HCT116 (cell line): ENCODE measurements at regions not wholly inside any gene's neighbourhood (a gene's known extent, or its start where the extent isn't known, plus 50 kb on each side); places are given as distances from the start of the nearest gene placed in this dataset.
A peak's percentile ranks its signal among the peaks of the same experiment; 100 is the strongest.

Source experiments
- ATAC-seq: fragments of 200-7000 bp; cut with Tn5 transposase; 2 replicates; pipeline ENCODE4 v1.9.1; 2020; ENCODE audit warnings: mild to moderate bottlenecking, moderate library complexity
- BruUV-seq: library from RNA; stranded (reverse); fragments of 400-500 nt; replicated peaks from 2 replicates; lab custom pipeline; 2021; lab: Mats Ljungman, UMichigan
- CTCF ChIA-PET: fragments of 300-600 bp; sonication (Branson Sonifier 250); formaldehyde crosslinking; loops from one replicate; lab custom pipeline; 2021; ENCODE audit warnings: antibody characterized with exemption; lab: Charles Lee
- POLR2A ChIA-PET: fragments of 300-600, 350-600 bp; sonication (Branson Sonifier 250); formaldehyde crosslinking; loops from one replicate; lab custom pipeline; 2021; ENCODE audit warnings: antibody characterized with exemption; lab: Charles Lee
- RAD21 ChIA-PET, 2 experiments: fragments of 300-600 bp; sonication (Branson Sonifier 250); formaldehyde crosslinking; loops; one replicate each; lab custom pipeline; 2023; ENCODE audit warnings: low total read pairs in 2 of 2; ENCODE audit not compliant: uncharacterized antibody in 2 of 2, unreplicated experiment in 2 of 2, low non-redundant PET in 1 of 2; lab: Charles Lee
- DNase-seq: peaks from one replicate; pipeline ENCODE4 v3.0.0-alpha.2; 2010; ENCODE audit warnings: low read depth, low spot score
- H2AFZ ChIP-seq: fragments of 200-600 bp; shearing (Covaris generic), sonication (generic); 2 replicates; pipeline ENCODE4 v1.6.1; 2017; ENCODE audit warnings: low read depth, mixed run types, mixed read lengths, antibody characterized with exemption, low read length; ENCODE audit not compliant: poor library complexity, severe bottlenecking
- H3K27ac ChIP-seq: 2 replicates; pipeline ENCODE4 v1.5.1; 2012; ENCODE audit warnings: low read depth, low read length
- H3K27me3 ChIP-seq: fragments of 200-600 bp; sonication (generic); 2 replicates; pipeline ENCODE4 v1.6.1; 2016; ENCODE audit warnings: mixed run types, low read length, mixed read lengths; ENCODE audit not compliant: insufficient read depth
- H3K36me3 ChIP-seq, 2 experiments: fragments of 200-500 bp in 1 of 2; fragments of 200-600 bp in 1 of 2; sonication (Bioruptor generic) in 1 of 2; sonication (generic) in 1 of 2; 2 replicates each; pipeline versions ENCODE4 v1.5.1 to v1.6.1; 2014 to 2016; ENCODE audit warnings: low read length in 2 of 2, inconsistent platforms in 1 of 2, mixed read lengths in 1 of 2, mixed run types in 1 of 2; ENCODE audit not compliant: insufficient read depth in 2 of 2, control insufficient read depth in 1 of 2
- H3K4me1 ChIP-seq, 2 experiments: fragments of 200-600 bp in 1 of 2; sonication (generic) in 1 of 2; 2 replicates each; pipeline versions ENCODE4 v1.5.1 to v1.6.1; 2012 to 2017; ENCODE audit warnings: low read length in 2 of 2, inconsistent platforms in 1 of 2, mild to moderate bottlenecking in 1 of 2, mixed read lengths in 1 of 2, mixed run types in 1 of 2, moderate library complexity in 1 of 2; ENCODE audit not compliant: insufficient read depth in 2 of 2, control insufficient read depth in 1 of 2
- H3K4me2 ChIP-seq: fragments of 200-600 bp; sonication (generic); 2 replicates; pipeline ENCODE4 v1.6.1; 2017; ENCODE audit warnings: mixed run types, low read length, mixed read lengths
- H3K4me3 ChIP-seq, 2 experiments: fragments of 200-600 bp in 1 of 2; sonication (generic) in 1 of 2; replicated peaks in 1 of 2; 2 replicates each; pipeline ENCODE4 v1.5.1; 2011 to 2016; ENCODE audit warnings: low read length in 2 of 2, control low read depth in 1 of 2, low read depth in 1 of 2, mild to moderate bottlenecking in 1 of 2, mixed read lengths in 1 of 2, mixed run types in 1 of 2
- H3K79me2 ChIP-seq: fragments of 200-600 bp; sonication (generic); 2 replicates; pipeline ENCODE4 v1.6.1; 2017; ENCODE audit warnings: mild to moderate bottlenecking, mixed run types, low read length, moderate library complexity, mixed read lengths; ENCODE audit not compliant: insufficient read depth
- H3K9ac ChIP-seq: fragments of 200-600 bp; sonication (generic); 2 replicates; pipeline ENCODE4 v1.6.1; 2016; ENCODE audit warnings: low read length, mixed read lengths
- H3K9me2 ChIP-seq: fragments of 200-600 bp; sonication (generic), shearing (Covaris generic); 2 replicates; pipeline ENCODE4 v1.6.1; 2017; ENCODE audit warnings: mixed run types, mild to moderate bottlenecking, moderate library complexity; ENCODE audit not compliant: insufficient read depth
- H3K9me3 ChIP-seq, 2 experiments: fragments of 200-500 bp in 1 of 2; fragments of 200-600 bp in 1 of 2; sonication (Bioruptor generic) in 1 of 2; sonication (generic) in 1 of 2; 2 replicates each; pipeline ENCODE4 v1.6.1; 2014 to 2017; ENCODE audit warnings: low read length in 2 of 2, mixed read lengths in 2 of 2, inconsistent platforms in 1 of 2, low read depth in 1 of 2, mild to moderate bottlenecking in 1 of 2, mixed run types in 1 of 2, moderate library complexity in 1 of 2; ENCODE audit not compliant: control insufficient read depth in 1 of 2, insufficient read depth in 1 of 2
- H4K20me1 ChIP-seq: fragments of 200-600 bp; sonication (generic), shearing (Covaris generic); 2 replicates; pipeline ENCODE4 v1.6.1; 2017; ENCODE audit warnings: mixed run types, mild to moderate bottlenecking, moderate library complexity; ENCODE audit not compliant: insufficient read depth
- ATF3 ChIP-seq: IDR thresholded peaks from 2 replicates; pipeline ENCODE4 v1.6.1; 2012
- CBX3 ChIP-seq: IDR thresholded peaks from 2 replicates; pipeline ENCODE4 v1.6.1; 2012; ENCODE audit warnings: low read depth
- CEBPB ChIP-seq: IDR thresholded peaks from 2 replicates; pipeline ENCODE4 v1.6.1; 2012; ENCODE audit warnings: low read depth
- CTCF ChIP-seq, 3 experiments: fragments of 200-600 bp in 1 of 3; sonication (generic) in 1 of 3; IDR thresholded peaks in 2 of 3; conservative IDR thresholded peaks in 1 of 3; 2 replicates each; pipeline ENCODE4 v1.5.1; 2012 to 2017; ENCODE audit warnings: low read depth in 2 of 3, low read length in 2 of 3, antibody characterized with exemption in 1 of 3, borderline replicate concordance in 1 of 3, control low read depth in 1 of 3, mild to moderate bottlenecking in 1 of 3, mixed read lengths in 1 of 3, mixed run types in 1 of 3, moderate library complexity in 1 of 3; ENCODE audit not compliant: insufficient read depth in 1 of 3
- EGR1 ChIP-seq: IDR thresholded peaks from 2 replicates; pipeline ENCODE4 v1.6.1; 2012; ENCODE audit warnings: low read depth
- EZH2 ChIP-seq: fragments of 200-600 bp; sonication (generic); IDR thresholded peaks from 2 replicates; pipeline ENCODE4 v1.6.1; 2017; ENCODE audit warnings: antibody characterized with exemption, mixed run types
- EZH2phosphoT487 ChIP-seq: fragments of 200-600 bp; IDR thresholded peaks from 2 replicates; pipeline ENCODE4 v1.6.1; 2018; ENCODE audit warnings: antibody characterized with exemption, borderline replicate concordance
- JUND ChIP-seq: IDR thresholded peaks from 2 replicates; pipeline ENCODE4 v1.6.1; 2012
- MAX ChIP-seq: IDR thresholded peaks from 2 replicates; pipeline ENCODE4 v1.6.1; 2012
- POLR2A ChIP-seq: IDR thresholded peaks from 2 replicates; pipeline ENCODE4 v1.7.0; 2011; ENCODE audit warnings: borderline replicate concordance; ENCODE audit not compliant: insufficient read depth, insufficient read length; ENCODE audit errors: extremely low read depth
- POLR2AphosphoS5 ChIP-seq: IDR thresholded peaks from 2 replicates; pipeline ENCODE4 v1.6.1; 2011; ENCODE audit warnings: mild to moderate bottlenecking, low read depth, low read length, moderate library complexity
- RAD21 ChIP-seq: IDR thresholded peaks from 2 replicates; pipeline ENCODE4 v1.6.1; 2012; ENCODE audit warnings: low read depth, mild to moderate bottlenecking
- SIN3A ChIP-seq: IDR thresholded peaks from 2 replicates; pipeline ENCODE4 v1.6.1; 2012; ENCODE audit warnings: low read depth
- SP1 ChIP-seq: IDR thresholded peaks from 2 replicates; pipeline ENCODE4 v1.6.1; 2012; ENCODE audit warnings: low read depth
- TCF7L2 ChIP-seq: IDR thresholded peaks from 2 replicates; pipeline ENCODE4 v1.7.0; 2011; ENCODE audit warnings: borderline replicate concordance, inconsistent platforms; ENCODE audit not compliant: insufficient read depth, insufficient read length; ENCODE audit errors: extremely low read depth
- YY1 ChIP-seq: IDR thresholded peaks from 2 replicates; pipeline ENCODE4 v1.6.1; 2011; ENCODE audit warnings: low read length, low read depth, moderate library complexity, mild to moderate bottlenecking; ENCODE audit not compliant: insufficient replicate concordance; ENCODE audit errors: extremely low read depth
- ZBTB33 ChIP-seq: IDR thresholded peaks from 2 replicates; pipeline ENCODE4 v1.6.1; 2011; ENCODE audit warnings: mild to moderate bottlenecking, low read length, moderate library complexity; ENCODE audit not compliant: insufficient replicate concordance; ENCODE audit errors: extremely low read depth
- ZFX ChIP-seq: fragments of 450-650 bp; IDR thresholded peaks from 2 replicates; pipeline ENCODE4 v1.6.1; 2017
- ZNF274 ChIP-seq: fragments of 200-500 bp; sonication (Bioruptor generic); IDR thresholded peaks from 2 replicates; pipeline ENCODE4 v1.6.1; 2014; ENCODE audit warnings: mild to moderate bottlenecking, low read depth, low read length, inconsistent platforms
- intact Hi-C: fragments of 100-400 bp; cut with micrococcal nuclease; formaldehyde crosslinking; loops from 2 replicates; pipeline ENCODE4 v1.10.0; 2022
- TF ChIP-seq, protein P1 (sequence below): IDR thresholded peaks from 2 replicates; pipeline ENCODE4 v1.6.1; 2012; ENCODE audit warnings: low read depth

DNA sequence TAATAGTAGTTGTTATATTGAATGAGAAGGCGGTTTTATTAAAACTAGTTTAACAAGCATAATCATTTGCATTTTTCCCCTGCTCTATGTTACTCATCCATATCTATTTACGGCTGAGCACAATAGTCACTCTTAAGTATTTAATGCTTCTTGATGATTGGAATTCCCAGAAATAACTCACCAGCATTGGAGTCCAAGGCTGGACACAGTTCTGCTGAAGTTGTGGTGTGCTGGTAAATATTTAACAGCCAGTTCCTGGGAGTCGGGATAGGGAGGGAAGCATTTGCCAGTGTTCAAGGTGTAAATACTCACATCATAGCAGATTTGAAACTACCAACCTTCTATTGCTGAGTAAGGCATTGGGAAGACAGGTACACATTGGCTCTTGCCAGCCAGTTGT lies 315.1 kb downstream of the MTX2 start:
- no peaks in the 10 kb centered on the region for H3K36me3 ChIP-seq
- no peaks in the 10 kb centered on the region for H3K27me3 ChIP-seq
- DNase-seq (no peak), ATAC-seq (no peak)
- intact Hi-C loops: no loop called here
- BruUV-seq: no TSS peak
- peaks cover 13 to 27% of the 10 kb centered on the region in 2 experiments; a peak in 3 of 4 replicates for H3K4me1 ChIP-seq
- no peak overlapping the region for H3K9ac ChIP-seq
- ChIA-PET CTCF (interaction anchor here (1.5 kb wide), 1 partner anchor 30 kb away, joined by 12 read pairs; no protein-coding TSS in a partner anchor), RAD21 (no interaction called here), POLR2A (no interaction called here)
- H3K9me2 ChIP-seq: no peaks in the 10 kb centered on the region
- no peaks in the 10 kb centered on the region for H4K20me1 ChIP-seq
- H2AFZ ChIP-seq: no peak overlapping the region
- no peaks in the 10 kb centered on the region for H3K9me3 ChIP-seq
- no peak overlapping the region for H3K27ac ChIP-seq
- peak overlapping the region; percentile 62; the same call in 1 of the 2 replicates for H3K4me2 ChIP-seq
- H3K79me2 ChIP-seq: no peaks in the 10 kb centered on the region
- H3K4me3 ChIP-seq: no peak overlapping the region
- TF ChIP-seq ZFX (no peak), EZH2 (no peak), ATF3 (no peak), JUND (no peak), RAD21 (no peak), SP1 (no peak), EGR1 (no peak), SIN3A (no peak), ZNF274 (no peak), TCF7L2 (no peak), EZH2phosphoT487 (no peak), POLR2A (no peak), CTCF (IDR thresholded peaks at IDR 0.05 in 2 of 3, conservative IDR thresholded peaks at IDR 0.05 in 1 of 3; ENCODE audit: borderline replicate concordance in 1 of 3, insufficient read depth in 1 of 3, low read depth in 2 of 3, low read length in 2 of 3) (no peak), CEBPB (no peak), YY1 (no peak), ZBTB33 (no peak), MAX (no peak), POLR2AphosphoS5 (no peak), CBX3 (no peak)
- TF ChIP-seq, protein P1, sequence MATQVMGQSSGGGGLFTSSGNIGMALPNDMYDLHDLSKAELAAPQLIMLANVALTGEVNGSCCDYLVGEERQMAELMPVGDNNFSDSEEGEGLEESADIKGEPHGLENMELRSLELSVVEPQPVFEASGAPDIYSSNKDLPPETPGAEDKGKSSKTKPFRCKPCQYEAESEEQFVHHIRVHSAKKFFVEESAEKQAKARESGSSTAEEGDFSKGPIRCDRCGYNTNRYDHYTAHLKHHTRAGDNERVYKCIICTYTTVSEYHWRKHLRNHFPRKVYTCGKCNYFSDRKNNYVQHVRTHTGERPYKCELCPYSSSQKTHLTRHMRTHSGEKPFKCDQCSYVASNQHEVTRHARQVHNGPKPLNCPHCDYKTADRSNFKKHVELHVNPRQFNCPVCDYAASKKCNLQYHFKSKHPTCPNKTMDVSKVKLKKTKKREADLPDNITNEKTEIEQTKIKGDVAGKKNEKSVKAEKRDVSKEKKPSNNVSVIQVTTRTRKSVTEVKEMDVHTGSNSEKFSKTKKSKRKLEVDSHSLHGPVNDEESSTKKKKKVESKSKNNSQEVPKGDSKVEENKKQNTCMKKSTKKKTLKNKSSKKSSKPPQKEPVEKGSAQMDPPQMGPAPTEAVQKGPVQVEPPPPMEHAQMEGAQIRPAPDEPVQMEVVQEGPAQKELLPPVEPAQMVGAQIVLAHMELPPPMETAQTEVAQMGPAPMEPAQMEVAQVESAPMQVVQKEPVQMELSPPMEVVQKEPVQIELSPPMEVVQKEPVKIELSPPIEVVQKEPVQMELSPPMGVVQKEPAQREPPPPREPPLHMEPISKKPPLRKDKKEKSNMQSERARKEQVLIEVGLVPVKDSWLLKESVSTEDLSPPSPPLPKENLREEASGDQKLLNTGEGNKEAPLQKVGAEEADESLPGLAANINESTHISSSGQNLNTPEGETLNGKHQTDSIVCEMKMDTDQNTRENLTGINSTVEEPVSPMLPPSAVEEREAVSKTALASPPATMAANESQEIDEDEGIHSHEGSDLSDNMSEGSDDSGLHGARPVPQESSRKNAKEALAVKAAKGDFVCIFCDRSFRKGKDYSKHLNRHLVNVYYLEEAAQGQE: no peak
